ENCODE measurements at regions not wholly inside any gene's neighbourhood (a gene's known extent, or its start where the extent isn't known, plus 50 kb on each side); places are given as distances from the start of the nearest gene placed in this dataset.

DNA sequence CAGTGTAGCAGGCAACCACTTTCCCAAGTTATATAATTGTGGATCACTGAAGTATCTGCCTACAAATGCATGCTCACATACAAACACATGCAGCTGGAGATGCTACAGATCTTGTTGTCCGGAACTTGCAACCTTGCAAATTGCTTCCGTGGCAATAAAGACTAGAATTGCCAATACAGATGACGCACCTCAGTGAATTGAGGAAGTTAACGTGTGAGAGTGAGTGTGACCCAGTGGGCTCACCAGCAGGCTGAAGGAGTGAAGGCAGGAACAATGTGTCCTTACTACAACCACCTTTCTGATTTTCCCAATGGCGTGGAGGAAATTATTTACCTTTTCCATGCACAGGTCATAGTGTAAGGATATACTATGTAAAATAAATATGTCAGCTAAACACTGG, 89.4 kb upstream of the GRIP1 start:
- TF ChIP-seq, protein P1, sequence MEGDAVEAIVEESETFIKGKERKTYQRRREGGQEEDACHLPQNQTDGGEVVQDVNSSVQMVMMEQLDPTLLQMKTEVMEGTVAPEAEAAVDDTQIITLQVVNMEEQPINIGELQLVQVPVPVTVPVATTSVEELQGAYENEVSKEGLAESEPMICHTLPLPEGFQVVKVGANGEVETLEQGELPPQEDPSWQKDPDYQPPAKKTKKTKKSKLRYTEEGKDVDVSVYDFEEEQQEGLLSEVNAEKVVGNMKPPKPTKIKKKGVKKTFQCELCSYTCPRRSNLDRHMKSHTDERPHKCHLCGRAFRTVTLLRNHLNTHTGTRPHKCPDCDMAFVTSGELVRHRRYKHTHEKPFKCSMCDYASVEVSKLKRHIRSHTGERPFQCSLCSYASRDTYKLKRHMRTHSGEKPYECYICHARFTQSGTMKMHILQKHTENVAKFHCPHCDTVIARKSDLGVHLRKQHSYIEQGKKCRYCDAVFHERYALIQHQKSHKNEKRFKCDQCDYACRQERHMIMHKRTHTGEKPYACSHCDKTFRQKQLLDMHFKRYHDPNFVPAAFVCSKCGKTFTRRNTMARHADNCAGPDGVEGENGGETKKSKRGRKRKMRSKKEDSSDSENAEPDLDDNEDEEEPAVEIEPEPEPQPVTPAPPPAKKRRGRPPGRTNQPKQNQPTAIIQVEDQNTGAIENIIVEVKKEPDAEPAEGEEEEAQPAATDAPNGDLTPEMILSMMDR (IDR thresholded peaks at IDR 0.05; ENCODE audit: low read depth, low read length) = no peak
- H3K4me3 ChIP-seq (ENCODE audit: low read depth, low read length) = no peak overlapping the region

DNA sequence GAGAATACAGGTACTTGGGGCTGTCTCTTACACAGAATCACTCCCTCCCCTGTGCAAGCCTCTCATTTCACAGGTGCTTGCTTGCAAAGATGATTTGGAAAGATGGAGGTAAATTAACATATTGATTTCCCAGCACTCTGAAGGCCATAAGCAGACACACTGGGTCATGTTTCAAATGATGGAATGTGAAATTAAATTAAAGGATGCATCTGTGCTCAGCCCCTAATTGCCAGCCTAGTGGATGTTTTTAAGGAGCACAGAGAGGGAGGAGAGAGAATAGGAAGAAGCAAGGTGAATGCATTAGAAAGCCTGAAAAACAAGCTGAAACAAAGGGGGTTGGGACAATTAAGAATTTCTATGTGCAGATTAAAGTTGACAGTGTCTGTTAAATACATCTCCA, 96.1 kb upstream of the GRIP1 start:
- H3K4me3 ChIP-seq (ENCODE audit: low read depth, low read length) = no peak overlapping the region
- TF ChIP-seq, protein P1 (IDR thresholded peaks at IDR 0.05; ENCODE audit: low read depth, low read length) = no peak

DNA sequence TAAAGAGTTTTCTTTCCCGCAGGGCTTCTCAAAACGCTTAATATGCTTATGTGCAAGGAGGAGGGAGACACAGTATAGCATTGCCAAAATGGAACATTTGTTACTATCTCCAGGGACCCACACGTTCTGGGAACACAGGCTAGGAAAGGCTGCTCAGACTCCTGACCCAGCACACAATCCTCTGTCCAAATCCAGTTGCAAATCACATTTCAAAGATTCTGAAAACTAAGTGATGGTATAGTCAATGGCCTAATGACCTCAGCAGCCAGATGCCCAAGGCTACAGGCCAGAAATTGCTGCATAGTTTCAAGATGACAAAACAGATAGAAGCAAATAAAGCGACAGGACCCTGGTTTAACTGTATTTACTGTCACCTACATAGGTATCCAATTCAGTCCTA, 97.0 kb upstream of the GRIP1 start:
- no peak overlapping the region for H3K4me3 ChIP-seq (ENCODE audit: low read depth, low read length)
- TF ChIP-seq, protein P1 (IDR thresholded peaks at IDR 0.05; ENCODE audit: low read depth, low read length) = no peak

DNA sequence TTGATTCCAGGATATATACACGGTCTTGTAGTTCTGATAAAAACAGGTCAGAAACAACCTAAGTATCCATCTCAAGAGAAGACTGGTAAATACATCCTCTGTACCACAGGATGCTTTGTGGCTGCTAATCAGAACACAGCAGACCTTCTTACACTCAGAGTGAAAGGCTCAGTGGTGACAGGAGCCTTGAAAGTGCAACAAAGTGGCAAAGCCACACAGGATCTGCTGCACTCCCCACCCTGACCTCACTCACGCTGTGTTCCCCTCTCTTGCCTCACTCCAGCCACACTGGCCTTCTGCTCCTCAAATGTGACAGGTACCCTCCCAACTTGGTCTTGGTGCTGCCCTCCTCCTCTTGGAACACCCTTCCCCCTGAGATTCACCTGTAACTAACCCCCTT, 98.1 kb upstream of the GRIP1 start:
- TF ChIP-seq, protein P1 (IDR thresholded peaks at IDR 0.05; ENCODE audit: low read depth, low read length) = no peak
- H3K4me3 ChIP-seq (ENCODE audit: low read depth, low read length) = no peak overlapping the region

DNA sequence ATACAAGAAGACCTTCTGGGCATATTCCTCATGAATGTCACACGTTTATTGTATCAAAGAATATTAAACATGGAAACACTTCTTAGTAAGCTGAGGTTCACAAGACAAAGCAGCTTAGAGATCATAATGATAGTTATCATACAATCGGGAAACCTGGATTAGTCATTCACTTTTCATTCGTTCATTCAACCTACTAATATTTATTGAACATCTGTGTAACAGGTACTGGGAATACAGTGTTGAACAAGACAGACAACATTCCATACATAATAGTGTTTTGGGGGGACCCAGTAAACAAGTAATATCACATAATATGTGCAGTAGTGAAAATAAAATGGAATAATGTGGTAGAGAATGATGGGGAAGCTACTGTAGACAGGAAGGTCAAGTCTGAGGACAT, 100.6 kb upstream of the GRIP1 start:
- H3K4me3 ChIP-seq (ENCODE audit: low read depth, low read length) = no peak overlapping the region
- TF ChIP-seq, protein P1 (IDR thresholded peaks at IDR 0.05; ENCODE audit: low read depth, low read length) = no peak

DNA sequence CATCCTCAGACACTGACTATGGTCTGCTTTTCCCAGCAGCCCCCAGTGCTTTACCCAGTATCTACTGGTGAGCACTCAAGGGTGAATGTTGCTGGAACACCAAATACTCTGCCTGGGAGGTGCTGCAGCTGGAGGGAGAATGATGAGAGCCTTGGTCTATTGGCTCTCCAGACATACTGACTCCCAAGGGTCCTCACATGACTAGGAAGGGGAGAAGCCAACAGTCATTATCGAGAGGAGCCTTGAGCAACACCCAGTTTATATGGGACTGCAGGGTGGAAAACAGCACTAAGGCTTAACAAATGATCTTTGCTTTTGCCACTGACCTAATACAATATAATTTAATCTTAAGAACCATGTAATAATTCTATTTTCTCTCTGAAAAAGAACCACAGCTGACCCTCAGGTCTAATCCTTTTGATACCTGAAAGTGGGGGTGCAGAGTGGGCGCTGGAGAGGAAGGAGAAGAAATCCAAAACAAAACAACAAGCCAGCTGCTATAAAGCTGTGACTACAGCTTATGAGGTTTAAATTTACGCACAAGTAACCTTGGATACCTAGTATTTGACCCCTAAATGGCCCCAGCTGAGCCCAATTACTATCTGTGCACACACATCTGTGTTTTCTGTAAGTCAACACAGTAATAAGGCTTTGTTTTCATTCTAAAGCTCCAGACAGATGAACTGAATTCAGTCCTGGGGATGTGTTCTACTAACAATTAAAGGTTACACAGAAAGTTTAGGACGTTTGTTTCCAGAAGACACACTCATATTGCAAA, 107.8 kb upstream of the GRIP1 start:
- TF ChIP-seq, protein P1 (IDR thresholded peaks at IDR 0.05; ENCODE audit: low read depth, low read length) = no peak
- no peak overlapping the region for H3K4me3 ChIP-seq (ENCODE audit: low read depth, low read length)

DNA sequence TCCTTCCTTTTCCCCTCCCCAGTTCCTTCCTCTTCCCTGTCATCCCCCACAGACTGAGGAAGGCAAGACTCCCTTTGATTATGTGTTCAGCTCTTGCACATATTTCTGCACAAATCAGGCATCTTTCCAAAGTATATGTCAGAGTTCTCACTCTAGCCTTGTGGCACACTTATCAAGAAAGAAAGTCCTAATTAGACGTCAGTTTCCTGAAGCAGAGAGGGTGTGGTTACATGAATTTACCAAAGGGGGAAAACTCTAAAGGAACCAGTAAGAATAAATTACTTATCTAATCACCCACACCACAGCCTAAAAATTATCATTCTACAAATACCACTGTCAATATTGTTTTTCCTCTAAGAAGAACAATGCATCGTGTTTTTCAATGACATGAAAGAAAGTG, 120.7 kb upstream of the GRIP1 start:
- H3K4me3 ChIP-seq (ENCODE audit: low read depth, low read length) = no peak overlapping the region
- TF ChIP-seq, protein P1 (IDR thresholded peaks at IDR 0.05; ENCODE audit: low read depth, low read length) = no peak
